NCI-H748 (cell line): ENCODE measurements at regions not wholly inside any gene's neighbourhood (a gene's known extent, or its start where the extent isn't known, plus 50 kb on each side); places are given as distances from the start of the nearest gene placed in this dataset.

Source experiments
- DNase-seq: peaks from one replicate; lab custom pipeline; 2025; ENCODE audit not compliant: unreplicated experiment; lab: John Stamatoyannopoulos, UW

GRCh38 chr2:107303964-107304363, 418.0 kb upstream of the ST6GAL2 start:
- DNase-seq, result no peak

GRCh38 chr2:107305966-107306365, 420.0 kb upstream of the ST6GAL2 start:
- no peak for DNase-seq

GRCh38 chr2:107306881-107307280, 420.9 kb upstream of the ST6GAL2 start:
- DNase-seq, result no peak

- DNase-seq, result no peak
These were observed 422.9 kb upstream of the ST6GAL2 start for GRCh38 chr2:107308835-107309234.

- DNase-seq, result no peak
These were observed 426.3 kb upstream of the ST6GAL2 start for GRCh38 chr2:107312240-107312639.

- DNase-seq, result no peak
These were observed 427.3 kb upstream of the ST6GAL2 start for GRCh38 chr2:107313316-107313715.

GRCh38 chr2:107320881-107321280, 434.9 kb upstream of the ST6GAL2 start:
- DNase-seq, result no peak

GRCh38 chr2:107322416-107322815, 436.4 kb upstream of the ST6GAL2 start:
- no peak for DNase-seq

- no peak for DNase-seq
These were observed 438.1 kb upstream of the ST6GAL2 start for GRCh38 chr2:107323946-107324565.

GRCh38 chr2:107325981-107326786, 440.2 kb upstream of the ST6GAL2 start:
- DNase-seq, result no peak

- DNase-seq, result no peak
These were observed 448.3 kb upstream of the ST6GAL2 start for GRCh38 chr2:107334306-107334705.

- DNase-seq, result no peak
These were observed 450.6 kb upstream of the ST6GAL2 start for GRCh38 chr2:107336526-107336925.

GRCh38 chr2:107337209-107337898, 451.4 kb upstream of the ST6GAL2 start:
- no peak for DNase-seq

- no peak for DNase-seq
These were observed 452.1 kb upstream of the ST6GAL2 start for GRCh38 chr2:107338059-107338458.

- DNase-seq, result no peak
These were observed 452.6 kb upstream of the ST6GAL2 start for GRCh38 chr2:107338571-107338970.

- DNase-seq, result no peak
These were observed 455.0 kb upstream of the ST6GAL2 start for GRCh38 chr2:107340955-107341354.

- no peak for DNase-seq
These were observed 463.4 kb upstream of the ST6GAL2 start for GRCh38 chr2:107349329-107349728.

GRCh38 chr2:107354175-107354574, 468.2 kb upstream of the ST6GAL2 start:
- DNase-seq, result no peak

- no peak for DNase-seq
These were observed 468.3 kb upstream of the RGPD4 start for GRCh38 chr2:107358362-107358761.

- DNase-seq, result no peak
These were observed 467.7 kb upstream of the RGPD4 start for GRCh38 chr2:107359021-107359420.

GRCh38 chr2:107361751-107362381, 464.8 kb upstream of the RGPD4 start:
- DNase-seq, result no peak

- DNase-seq, result no peak
These were observed 463.7 kb upstream of the RGPD4 start for GRCh38 chr2:107362993-107363392.
